Iris pigment epithelial cell (primary cell): ENCODE measurements at regions not wholly inside any gene's neighbourhood (a gene's known extent, or its start where the extent isn't known, plus 50 kb on each side); places are given as distances from the start of the nearest gene placed in this dataset.
A peak's percentile ranks its signal among the peaks of the same experiment; 100 is the strongest.

ENCODE experiments used
- DNase-seq: peaks from one replicate; pipeline ENCODE4 v3.0.0-alpha.2; 2011; ENCODE audit warnings: low read depth

DNA sequence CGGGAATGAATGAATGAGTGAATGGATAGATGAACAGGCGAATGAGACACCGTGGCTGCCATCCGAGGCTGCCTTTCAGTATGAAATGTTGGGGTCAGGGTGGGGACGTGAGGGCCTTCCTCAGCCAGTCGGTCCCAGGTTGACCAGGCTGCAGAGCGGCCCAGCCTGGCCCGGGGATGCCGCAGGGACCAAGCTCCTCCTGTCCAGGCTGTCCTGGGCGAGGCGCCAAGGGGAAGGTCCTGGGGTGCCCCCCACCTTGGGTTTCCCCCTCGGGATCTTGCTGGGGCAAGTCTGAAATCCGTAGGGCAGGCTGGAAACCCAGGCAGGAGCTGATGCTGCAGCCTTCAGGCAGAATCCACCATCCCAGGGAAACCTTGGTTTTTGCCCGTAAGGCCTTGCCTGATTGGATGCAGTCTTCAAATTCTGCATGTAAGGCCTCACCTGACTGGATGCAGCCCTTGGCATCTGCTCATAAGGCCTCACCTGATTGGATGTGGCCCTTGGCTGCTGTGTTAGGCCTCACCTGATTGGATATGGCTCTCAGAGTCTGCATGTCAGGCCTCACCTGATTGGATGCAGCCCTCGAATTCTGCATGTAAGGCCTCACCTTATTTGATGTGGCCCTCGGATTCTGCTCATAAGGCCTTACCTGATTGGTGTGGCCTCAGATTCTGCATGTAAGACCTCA is 61.7 kb upstream of the ZNF469 start:
- DNase-seq: peak; percentile 21

DNA sequence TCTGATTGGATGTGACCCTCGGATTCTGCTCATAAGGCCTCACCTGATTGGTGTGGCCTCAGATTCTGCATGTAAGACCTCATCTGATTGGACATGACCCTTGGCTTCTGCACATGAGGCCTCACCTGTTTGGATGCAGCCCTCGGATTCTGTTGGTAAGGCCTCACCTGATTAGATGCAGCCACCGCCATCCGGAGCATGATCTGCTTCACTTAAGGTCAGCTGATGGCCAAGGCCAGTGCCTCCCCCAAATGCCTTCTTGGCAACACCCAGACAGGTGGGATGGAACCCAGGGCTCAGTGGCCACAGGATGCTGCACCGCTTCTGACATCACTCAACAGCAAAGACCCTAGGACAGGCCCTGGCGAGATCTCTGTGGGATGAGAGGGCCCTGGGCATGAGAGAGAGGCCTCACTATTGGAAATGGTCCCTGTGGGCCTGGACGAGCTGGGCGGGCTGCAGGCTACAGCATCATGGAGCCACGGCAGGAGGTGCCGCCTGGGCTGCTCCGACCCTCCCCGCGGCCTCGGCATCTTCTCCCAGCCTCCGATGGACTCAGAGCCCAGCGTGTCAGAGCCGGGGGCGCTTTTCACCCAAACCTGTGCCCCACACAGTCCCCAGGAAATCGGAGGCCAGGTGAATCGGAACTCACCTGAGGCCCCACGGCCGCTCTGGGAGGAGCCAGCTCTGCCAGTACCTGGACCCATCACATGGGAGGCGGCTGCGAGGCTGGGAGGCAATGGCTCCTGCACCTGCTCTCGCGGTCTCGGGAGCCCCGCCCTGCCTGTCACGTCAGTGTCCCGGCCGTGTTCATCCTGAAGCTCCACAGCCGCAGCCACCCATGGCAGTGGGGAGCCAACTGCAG is 60.9 kb upstream of the ZNF469 start:
- DNase-seq: no peak

DNA sequence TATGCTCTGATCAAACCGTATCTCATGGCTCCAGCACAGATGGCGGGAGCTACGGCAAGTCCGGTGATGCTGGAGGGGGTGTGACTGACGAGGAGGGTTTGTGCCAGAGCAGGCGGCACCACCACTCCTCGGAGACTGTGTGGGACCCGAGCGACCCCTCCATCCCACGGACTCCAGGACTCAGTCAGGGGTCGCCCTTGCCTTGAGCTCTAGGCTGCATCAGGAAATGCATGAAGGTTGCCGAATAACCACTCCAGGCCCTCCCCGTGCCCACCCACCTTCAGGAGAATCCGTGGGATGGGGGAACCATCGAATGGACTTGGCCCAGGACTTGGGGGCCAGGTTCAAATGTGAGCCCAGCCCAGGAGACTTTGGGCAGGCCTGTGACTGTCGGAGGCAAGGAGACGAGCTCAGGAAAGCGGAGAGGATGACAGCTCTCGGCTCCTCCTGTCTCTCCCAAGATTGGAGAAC is 60.2 kb upstream of the ZNF469 start:
- DNase-seq: no peak

DNA sequence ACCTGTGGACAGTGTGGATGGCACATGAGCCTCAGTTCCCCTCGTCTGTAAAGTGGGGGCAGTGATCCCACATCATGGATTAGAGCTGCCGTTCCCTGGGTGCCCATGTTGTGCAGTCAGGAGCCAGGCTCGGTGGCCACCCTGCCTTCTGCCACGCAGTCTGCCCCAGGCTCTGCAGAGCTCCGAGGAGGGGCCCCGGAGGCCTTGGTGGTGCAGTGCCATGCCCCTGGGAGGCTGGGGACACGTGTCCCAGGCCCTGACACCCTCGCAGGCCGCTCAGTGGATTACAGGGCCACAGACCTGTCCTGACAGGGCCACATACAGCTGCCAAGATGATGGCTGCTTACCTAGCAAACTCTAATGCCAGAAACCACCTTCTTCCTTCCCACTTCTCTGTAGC is 59.7 kb upstream of the ZNF469 start:
- DNase-seq: no peak

DNA sequence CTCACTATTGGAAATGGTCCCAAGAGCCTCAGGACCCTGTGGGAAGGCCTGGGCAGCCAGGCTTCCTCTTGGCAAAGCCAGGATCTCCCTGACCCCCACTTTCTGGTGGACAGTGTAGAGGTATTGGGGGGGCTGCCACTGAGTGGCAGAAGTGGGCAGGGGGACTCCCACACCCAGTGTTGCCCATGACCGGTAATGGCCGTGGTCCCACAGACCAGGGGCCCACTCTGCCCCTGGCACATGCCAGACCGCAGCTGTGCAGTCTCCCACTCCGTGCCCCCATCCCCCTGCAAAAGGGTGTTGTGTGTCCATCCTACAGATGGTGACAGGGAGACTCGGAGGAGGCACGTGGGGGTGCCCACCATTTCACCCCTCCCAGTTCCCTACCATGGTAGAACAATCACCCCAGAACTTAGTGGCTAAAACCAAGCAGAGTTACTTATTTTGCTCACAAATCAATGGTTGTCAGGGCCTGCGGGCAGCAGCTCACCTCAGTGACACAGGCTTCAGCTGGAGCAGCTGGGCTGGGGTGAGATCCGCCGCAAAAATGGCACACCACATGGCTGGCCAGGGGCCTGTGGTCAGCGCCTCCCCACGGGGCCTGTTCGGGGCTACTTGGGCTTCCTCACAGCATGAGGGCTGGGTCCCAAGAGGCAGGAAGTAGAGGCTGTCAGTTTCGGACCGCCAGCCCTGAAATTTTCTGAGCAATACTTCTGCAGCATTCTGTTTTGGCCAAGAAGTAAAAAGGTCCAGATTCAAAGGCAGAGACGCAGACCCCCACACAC is 59.0 kb upstream of the ZNF469 start:
- no peak for DNase-seq

DNA sequence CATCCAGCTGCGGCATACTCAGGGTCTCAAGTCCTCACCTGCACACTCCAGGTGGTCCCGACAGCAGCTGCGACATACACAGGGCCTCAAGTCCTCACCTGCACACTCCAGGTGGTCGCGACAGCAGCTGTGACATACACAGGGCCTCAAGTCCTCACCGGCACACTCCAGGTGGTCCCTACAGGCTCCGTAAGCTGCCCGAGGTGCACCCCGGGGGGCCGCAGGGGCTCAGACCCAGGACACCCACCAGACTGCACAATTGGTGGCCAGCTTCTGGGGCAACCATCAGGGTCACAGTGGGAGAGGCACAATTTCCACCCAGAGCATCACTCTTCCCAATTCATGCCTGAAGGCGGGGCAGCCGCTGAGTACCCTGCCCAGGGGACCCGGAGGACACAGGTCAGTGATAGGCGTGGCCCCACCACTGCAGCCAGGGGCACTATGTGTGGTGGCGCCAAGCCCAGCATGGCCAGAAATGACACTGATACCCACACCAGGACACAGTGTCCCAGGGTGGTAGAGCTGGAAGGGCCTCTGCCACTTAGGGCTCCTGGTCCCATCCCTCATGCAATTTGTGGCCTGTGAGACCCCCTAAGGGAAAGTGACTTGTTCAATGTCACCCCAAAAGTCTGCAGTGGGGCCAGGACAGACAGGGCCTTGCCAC is 57.5 kb upstream of the ZNF469 start:
- DNase-seq: no peak

DNA sequence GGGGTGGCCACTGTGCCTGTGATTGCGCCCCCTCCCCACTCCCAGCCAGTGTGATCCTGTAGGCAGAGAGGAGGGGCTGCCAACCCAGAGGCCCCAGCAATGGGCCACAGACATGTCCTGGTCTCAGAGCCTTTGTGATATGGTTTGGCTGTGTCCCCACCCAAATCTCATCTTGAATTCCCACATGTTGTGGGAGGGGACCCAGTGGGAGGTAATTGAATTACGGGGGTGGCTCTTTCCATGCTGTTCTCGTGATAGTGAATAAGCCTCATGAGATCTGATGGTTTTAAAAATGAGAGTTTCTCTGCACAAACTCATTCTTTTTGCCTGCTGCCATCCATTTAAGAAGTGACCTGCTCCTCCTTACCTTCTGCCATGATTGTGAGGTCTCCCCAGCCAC is 56.8 kb upstream of the ZNF469 start:
- no peak for DNase-seq

DNA sequence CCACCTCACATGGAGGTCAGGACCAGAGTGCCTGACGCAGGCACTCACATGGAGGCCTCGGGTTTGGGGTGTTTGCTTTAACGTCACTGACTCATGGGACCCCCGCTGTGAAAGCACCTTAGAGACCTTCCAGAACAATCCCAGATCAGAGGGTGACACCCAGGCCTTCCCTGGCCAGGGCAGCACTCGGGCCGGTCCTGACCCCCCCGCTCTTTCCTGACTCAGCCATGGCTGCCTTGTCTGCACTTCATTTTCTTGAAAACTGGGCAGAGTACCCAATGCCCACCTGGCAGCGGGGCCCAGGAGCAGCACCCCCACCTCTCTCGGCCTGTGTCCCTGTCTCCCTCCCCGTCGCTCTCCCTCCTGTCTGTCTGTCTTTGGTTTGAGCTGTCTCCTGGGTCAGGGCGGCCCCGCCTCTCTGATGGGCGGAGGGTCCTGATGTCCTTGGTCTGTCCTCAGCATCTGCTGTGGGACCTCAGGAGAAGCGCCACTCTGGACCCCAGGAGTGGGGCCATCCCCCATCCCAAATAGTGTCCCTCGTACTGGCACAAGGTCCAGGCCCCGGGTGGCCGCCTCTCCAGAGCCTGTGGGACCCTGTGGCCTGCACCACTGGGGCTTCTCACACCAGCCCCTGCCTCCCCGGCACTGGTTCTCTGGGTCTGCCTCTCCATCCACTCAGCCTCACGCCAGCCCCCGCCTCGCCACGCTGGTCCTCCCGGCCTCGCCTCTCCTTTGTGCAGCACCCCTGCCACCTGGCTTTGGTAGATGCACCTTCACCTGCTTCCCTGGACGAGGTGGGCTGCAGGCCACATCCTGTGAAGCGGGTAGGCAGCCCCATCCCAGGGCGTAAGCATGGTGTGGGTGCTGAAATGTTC is 55.9 kb upstream of the ZNF469 start:
- no peak for DNase-seq

DNA sequence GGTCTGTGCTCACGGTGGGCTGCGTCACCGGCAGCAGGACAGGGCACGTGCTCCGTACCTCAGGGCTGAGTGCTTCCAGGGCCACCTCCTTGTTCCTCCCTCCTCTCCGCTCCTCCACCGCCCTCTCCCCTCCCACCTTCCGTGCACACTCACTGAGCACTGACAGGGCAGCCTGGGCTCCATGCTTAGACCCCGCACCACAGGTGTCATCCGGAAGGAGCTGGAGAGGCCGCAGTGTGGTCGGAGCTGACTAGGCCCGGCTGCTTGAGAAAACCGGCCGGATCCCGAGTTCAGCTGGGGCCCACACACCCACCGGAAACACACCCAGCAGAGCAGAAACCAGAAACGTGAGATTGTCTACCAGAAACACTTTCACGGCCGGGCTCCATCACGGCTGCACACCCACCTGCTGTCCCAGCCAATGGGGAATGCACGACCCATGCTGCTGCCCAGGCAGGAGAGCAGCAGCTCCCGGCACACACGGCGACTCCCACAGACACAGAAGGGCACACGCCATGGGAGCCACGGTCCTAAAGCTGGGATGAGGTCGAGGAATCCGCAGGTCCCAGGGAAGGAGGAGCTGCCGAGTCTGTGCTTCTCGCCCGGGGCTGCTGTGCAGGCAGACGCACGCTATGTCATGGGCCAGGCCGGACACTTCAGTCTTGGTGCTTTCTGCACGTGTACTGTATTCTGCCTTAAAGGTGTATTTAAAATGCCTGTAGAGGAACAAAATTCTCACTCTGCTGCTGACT is 55.0 kb upstream of the ZNF469 start:
- DNase-seq: peak; percentile 32

DNA sequence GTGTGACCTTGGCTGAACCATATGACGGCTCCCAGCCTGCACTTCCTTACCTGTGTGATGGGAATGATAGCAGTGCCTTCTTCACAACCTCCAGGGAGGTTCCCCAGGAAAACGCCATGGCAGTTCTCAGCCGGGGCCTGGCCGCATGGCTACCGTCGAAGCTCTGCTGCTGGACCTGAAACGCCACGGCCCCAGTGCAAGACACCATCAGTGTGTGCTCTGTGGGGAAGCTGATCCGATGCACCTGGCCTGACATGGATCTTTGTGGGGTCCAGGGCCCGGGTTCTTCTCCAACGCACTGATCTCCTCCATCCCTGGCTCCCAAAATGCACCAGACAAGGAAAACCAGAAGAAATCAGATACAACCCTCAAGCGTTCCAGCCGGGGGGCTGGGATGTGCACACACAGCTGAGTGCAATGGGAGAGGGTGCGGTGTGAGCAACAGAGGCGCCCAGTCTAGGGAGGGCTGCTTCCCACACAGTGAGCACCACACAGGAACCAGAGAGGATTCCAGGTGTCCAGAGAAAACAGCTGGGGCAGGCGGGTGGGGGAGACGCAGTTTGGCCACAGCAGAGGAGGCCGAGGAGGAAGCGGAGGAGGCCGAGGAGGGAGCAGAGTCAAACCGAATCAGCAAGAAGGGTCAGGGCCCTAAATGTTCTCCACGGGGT is 54.3 kb upstream of the ZNF469 start:
- DNase-seq: no peak

DNA sequence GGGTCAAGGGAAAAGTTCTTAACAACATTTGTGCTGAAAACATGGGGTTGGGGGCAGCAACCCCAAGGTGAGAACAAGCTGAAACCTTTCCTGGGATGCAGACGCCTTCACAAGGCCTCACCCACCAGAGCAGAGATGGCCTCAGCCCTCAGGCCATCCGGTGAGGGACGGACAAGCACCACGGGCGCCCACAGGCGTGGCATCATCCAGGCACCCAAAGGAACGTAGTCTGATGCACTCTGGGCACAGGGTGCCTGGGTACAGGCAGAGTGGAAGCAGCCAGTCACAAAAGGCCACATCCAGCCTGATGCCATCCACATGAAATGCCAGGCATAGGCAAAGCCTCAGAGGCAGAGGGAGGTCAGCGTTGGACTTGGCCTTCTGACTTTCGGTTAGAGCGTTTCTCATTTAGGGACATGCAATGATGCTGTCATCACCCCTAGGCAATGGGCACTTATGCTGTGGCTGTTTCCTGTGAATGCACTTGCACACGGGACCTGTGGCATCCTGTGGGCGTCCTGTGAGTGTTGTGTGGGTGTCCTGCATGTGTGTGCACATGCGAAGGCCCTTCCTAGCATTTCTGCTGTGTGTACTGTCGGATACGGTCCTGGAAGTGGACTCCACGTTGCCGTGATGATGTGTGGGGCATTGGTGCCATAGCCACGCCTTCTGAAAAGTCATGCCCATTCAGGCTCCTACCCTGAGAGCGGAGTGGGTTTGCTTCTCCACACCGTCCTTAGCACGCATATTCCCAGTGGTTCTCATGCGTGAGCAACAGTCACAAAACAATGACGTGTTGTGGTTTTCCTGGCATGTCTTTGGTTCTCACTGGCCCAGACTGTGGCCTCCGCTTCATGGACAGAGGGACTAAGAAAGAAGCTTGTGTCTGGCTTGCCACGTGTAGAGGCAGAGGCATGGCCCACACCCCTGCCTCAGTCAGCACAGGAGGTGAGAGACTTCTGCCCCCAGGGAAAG is 52.7 kb upstream of the ZNF469 start:
- no peak for DNase-seq

DNA sequence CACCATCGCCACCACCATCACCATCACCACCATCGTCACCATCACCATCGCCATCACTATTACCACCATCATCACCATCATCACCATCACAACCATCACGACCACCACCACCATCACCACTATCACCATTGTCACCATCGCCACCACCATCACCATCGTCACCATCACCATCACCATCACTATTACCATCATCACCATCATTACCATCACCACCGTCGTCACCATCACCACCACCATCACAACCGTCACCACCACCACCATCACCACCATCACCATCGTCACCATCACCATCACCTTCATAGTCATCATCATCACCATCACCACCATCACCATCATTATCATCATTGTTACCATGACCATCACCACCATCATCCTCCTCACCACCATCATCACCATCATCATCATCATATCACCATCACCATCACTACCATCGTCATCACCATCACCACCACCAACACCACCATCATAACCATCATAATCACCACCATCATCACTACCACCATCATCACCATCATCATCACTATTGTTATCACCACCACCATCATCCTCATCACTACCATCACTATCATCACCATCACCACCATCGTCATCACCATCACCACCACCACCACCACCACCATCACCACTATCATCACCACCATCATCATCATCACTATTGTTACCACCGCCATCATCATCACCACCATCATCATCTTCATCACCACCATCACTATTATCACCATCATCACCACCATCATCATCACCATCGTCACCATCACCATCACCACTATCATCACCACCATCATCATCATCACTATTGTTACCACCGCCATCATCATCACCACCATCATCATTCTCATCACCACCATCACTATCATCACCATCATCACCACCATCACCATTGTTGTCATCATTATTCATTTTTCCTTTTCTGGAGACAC is 51.5 kb upstream of the ZNF469 start:
- DNase-seq: no peak

DNA sequence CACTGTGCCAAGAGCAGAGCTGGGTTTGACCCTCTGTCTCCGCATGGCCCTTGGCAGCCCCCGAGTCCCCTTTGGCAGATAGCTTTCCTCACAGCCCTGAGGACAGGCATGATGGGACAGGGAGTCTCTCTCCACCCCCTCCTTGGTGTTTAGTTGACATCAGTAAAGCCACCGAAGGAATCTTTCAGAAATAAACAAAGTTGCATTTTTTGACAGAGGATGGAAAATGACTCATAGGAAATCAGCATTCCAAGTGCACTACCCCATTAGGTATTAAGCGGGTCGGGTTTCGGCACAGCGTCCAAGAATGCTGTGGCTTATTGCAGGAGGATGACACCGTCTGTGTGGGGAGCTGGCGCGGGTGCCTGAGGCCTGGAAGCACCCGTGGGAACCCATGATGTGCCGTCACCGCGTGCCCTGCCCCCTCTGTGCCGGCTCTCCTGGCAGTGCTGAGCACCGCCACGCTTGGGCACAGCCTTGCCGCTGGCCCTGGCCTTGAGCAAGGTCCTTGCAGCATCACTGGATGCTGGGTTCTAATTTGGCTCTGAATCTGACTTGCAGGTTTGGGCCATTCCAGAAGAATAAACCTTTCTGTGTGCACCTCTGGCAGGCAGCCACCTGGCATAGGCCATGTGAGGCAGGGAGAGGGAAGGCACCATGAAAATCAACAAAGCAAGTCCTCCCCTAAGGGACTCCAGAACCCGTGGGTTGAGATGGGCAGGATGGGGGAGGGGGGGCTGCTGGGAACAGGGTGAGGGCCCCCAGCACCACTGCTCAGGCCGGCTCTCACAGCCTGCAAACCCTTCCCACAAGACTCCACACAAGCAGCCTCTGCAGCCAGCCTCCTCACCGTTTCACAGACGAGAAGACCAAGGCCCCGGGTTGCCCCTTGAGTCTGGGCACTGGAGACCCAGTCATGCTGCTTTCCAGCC is 50.5 kb upstream of the ZNF469 start:
- DNase-seq: peak; percentile 100

DNA sequence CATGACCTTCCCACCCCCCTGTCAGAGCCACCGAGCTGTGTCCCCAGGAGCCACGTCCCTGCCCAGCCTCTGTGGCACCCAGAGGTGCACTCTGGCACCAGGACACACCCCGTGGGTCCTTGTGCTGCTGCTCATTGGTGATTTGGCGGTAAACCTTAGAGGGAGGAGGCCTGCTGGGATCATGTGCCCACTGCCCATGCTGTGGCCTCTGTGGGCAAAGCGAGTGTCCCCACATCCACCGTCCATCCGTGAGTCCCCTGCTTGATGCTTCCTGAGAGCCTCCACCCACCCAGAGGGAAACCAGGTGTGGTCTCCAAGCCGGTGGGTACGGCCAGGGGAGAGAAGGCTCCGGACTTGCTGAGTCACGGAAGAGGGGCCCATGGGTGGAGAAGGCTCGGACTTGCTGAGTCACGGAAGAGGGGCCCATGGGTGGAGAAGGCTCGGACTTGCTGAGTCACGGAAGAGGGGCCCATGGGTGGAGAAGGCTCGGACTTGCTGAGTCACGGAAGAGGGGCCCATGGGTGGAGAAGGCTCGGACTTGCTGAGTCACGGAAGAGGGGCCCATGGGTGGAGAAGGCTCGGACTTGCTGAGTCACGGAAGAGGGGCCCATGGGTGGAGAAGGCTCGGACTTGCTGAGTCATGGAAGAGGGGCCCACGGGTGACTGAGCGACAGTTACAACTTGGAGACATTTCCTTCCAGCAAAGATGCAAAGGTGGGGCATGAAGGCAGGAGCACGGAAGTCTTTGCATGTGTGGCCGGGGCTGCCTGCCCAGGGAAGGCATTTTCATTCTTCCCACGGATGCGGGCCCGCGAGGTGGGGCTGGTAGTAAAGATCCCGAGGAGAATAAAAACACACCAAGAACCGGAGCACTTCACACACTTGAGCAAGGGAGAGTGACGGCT is 49.6 kb upstream of the ZNF469 start:
- DNase-seq: peak; percentile 74
